ENCODE measurements at regions not wholly inside any gene's neighbourhood (a gene's known extent, or its start where the extent isn't known, plus 50 kb on each side); places are given as distances from the start of the nearest gene placed in this dataset.

- no peak for DNase-seq (ENCODE audit: low spot score, unreplicated experiment)
- H3K9me3 Mint-ChIP-seq (ENCODE audit: low read depth): no peaks in the 10 kb centered on the region
- H3K36me3 Mint-ChIP-seq (ENCODE audit: insufficient read depth): no peaks in the 10 kb centered on the region
- H3K27ac Mint-ChIP-seq: no peak overlapping the region
- no peak overlapping the region for H3K4me3 Mint-ChIP-seq (ENCODE audit: low read depth)
- H3K4me1 Mint-ChIP-seq (ENCODE audit: low read depth): peaks cover 13% of the 10 kb centered on the region
- H3K27me3 Mint-ChIP-seq: peaks cover 16% of the 10 kb centered on the region
- TF ChIP-seq CTCF (IDR thresholded peaks at IDR 0.05; ENCODE audit: unreplicated experiment): no peak
Measured at GRCh38 chr16:51453251-51453650, 302.2 kb upstream of the SALL1 start.

GRCh38 chr16:51450909-51451308, 299.8 kb upstream of the SALL1 start:
- Mint-ChIP-seq H3K4me3 (ENCODE audit: low read depth) (no peak overlapping the region), H3K36me3 (ENCODE audit: insufficient read depth) (no peaks in the 10 kb centered on the region), H3K9me3 (ENCODE audit: low read depth) (no peaks in the 10 kb centered on the region), H3K27ac (no peak overlapping the region), H3K27me3 (peaks cover 3% of the 10 kb centered on the region), H3K4me1 (ENCODE audit: low read depth) (peaks cover 13% of the 10 kb centered on the region)
- DNase-seq (ENCODE audit: low spot score, unreplicated experiment): no peak
- no peak for TF ChIP-seq CTCF (IDR thresholded peaks at IDR 0.05; ENCODE audit: unreplicated experiment)

DNA sequence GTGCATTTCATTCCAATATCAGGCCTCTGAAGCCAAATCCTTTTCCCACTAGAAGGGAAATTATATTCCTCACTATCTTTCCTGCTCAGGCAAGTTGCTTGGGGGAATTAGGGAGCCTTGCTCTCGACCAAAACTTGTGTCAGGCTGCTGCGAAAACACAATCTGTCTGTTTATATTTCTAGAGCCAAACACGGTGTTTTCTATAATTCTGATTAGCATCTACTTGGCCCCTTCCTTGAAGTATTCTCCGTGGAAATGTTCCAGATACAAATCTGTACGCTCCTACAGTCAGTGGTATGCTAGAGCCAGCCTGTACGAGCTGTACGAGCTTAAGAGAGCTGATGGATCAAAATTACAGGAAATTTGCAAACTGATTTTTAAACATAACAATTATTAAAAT, 299.3 kb upstream of the SALL1 start:
- Mint-ChIP-seq H3K4me3 (ENCODE audit: low read depth) (no peak overlapping the region), H3K4me1 (ENCODE audit: low read depth) (peaks cover 13% of the 10 kb centered on the region), H3K9me3 (ENCODE audit: low read depth) (no peaks in the 10 kb centered on the region), H3K27me3 (peaks cover 3% of the 10 kb centered on the region), H3K36me3 (ENCODE audit: insufficient read depth) (no peaks in the 10 kb centered on the region), H3K27ac (no peak overlapping the region)
- DNase-seq (ENCODE audit: low spot score, unreplicated experiment): no peak
- TF ChIP-seq CTCF (IDR thresholded peaks at IDR 0.05; ENCODE audit: unreplicated experiment): no peak

GRCh38 chr16:51449441-51449840, 298.4 kb upstream of the SALL1 start:
- Mint-ChIP-seq H3K4me3 (ENCODE audit: low read depth) (no peak overlapping the region), H3K4me1 (ENCODE audit: low read depth) (peaks cover 13% of the 10 kb centered on the region)

GRCh38 chr16:51445250-51445649, 294.2 kb upstream of the SALL1 start:
- no peaks in the 10 kb centered on the region for H3K36me3 Mint-ChIP-seq (ENCODE audit: insufficient read depth)
- H3K27ac Mint-ChIP-seq: no peak overlapping the region
- peaks cover 14% of the 10 kb centered on the region for H3K4me1 Mint-ChIP-seq (ENCODE audit: low read depth)
- H3K9me3 Mint-ChIP-seq (ENCODE audit: low read depth): no peaks in the 10 kb centered on the region
- H3K4me3 Mint-ChIP-seq (ENCODE audit: low read depth): no peak overlapping the region
- DNase-seq (ENCODE audit: low spot score, unreplicated experiment): no peak
- peaks cover 31% of the 10 kb centered on the region for H3K27me3 Mint-ChIP-seq
- TF ChIP-seq CTCF (IDR thresholded peaks at IDR 0.05; ENCODE audit: unreplicated experiment): no peak

More at GRCh38 chr16:51449441-51449840, 298.4 kb upstream of the SALL1 start:
- no peaks in the 10 kb centered on the region for H3K36me3 Mint-ChIP-seq (ENCODE audit: insufficient read depth)
- no peak for DNase-seq (ENCODE audit: low spot score, unreplicated experiment)
- H3K9me3 Mint-ChIP-seq (ENCODE audit: low read depth): no peaks in the 10 kb centered on the region
- no peak for TF ChIP-seq CTCF (IDR thresholded peaks at IDR 0.05; ENCODE audit: unreplicated experiment)
- H3K27ac Mint-ChIP-seq: no peak overlapping the region
- H3K27me3 Mint-ChIP-seq: peaks cover 3% of the 10 kb centered on the region
